ENCODE measurements at regions not wholly inside any gene's neighbourhood (a gene's known extent, or its start where the extent isn't known, plus 50 kb on each side); places are given as distances from the start of the nearest gene placed in this dataset.
A peak's percentile ranks its signal among the peaks of the same experiment; 100 is the strongest.

- FAIRE-seq (no peak), ATAC-seq (peak in 1 of 2 experiments; percentile 35; a peak in 1 of 6 replicates), DNase-seq (ENCODE audit: low read depth in 1 of 2, low spot score in 1 of 2) (no peak)
- TF ChIP-seq ZFP36 (IDR thresholded peaks at IDR 0.05; ENCODE audit: borderline replicate concordance, partially characterized antibody) (no peak), EHF (CRISPR knock-in tag; IDR thresholded peaks at IDR 0.05) (no peak), KDM1A (IDR thresholded peaks at IDR 0.05; ENCODE audit: low read depth) (no peak), FOXS1 (CRISPR knock-in tag; IDR thresholded peaks at IDR 0.05) (no peak), HOXB13 (CRISPR knock-in tag; IDR thresholded peaks at IDR 0.05; ENCODE audit: low read depth) (no peak), FOSB (CRISPR knock-in tag; IDR thresholded peaks at IDR 0.05) (no peak), EHMT2 (IDR thresholded peaks at IDR 0.05; ENCODE audit: low read depth) (no peak), USF2 (IDR thresholded peaks at IDR 0.05) (no peak), NPAS2 (CRISPR knock-in tag; IDR thresholded peaks at IDR 0.05; ENCODE audit: borderline replicate concordance) (no peak), RFX5 (IDR thresholded peaks at IDR 0.05) (no peak), KDM5A (IDR thresholded peaks at IDR 0.05) (no peak), CEBPB (IDR thresholded peaks at IDR 0.05) (no peak)
- TF ChIP-seq, protein P1, sequence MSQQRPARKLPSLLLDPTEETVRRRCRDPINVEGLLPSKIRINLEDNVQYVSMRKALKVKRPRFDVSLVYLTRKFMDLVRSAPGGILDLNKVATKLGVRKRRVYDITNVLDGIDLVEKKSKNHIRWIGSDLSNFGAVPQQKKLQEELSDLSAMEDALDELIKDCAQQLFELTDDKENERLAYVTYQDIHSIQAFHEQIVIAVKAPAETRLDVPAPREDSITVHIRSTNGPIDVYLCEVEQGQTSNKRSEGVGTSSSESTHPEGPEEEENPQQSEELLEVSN (IDR thresholded peaks at IDR 0.05; ENCODE audit: borderline replicate concordance, low read depth) = no peak
- 16% methylated on average over 4 of the region's 4 CpGs for WGBS (ENCODE audit: missing lambda C conversion rate)
- H3K4me1 ChIP-seq = no peaks in the 10 kb centered on the region
- no peak overlapping the region for H3K27ac ChIP-seq
- no peak overlapping the region for H3K4me3 ChIP-seq
- ChIA-PET CTCF (no interaction called here), POLR2A (no interaction called here)
- no peaks in the 10 kb centered on the region for H3K9me3 ChIP-seq
- H3K4me2 ChIP-seq = no peak overlapping the region
Observed at GRCh38 chr5:176166427-176166826, 71.8 kb upstream of the SIMC1 start.

DNA sequence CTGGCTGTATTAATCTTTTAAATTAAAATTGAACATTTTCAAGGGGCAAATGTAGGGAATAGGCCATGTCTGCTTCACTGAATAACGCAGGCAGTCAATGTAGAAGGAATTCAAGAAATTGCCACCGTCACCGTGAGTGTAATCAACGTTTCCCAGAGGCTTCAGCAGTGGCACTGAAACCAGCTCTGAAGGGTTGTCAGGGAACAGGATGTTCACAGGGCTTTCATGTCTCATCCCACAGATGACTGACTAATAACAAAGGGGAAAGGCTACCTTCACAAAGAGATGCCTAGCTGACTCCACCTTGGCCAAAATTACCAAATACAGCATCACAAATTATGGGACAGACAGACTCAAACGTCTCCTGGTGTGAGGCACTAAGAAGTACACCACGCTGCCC lies 70.4 kb upstream of the SIMC1 start:
- FAIRE-seq (no peak), DNase-seq (ENCODE audit: low read depth in 1 of 2, low spot score in 1 of 2) (no peak), ATAC-seq (no peak)
- H3K4me1 ChIP-seq = no peaks in the 10 kb centered on the region
- TF ChIP-seq, protein P2, sequence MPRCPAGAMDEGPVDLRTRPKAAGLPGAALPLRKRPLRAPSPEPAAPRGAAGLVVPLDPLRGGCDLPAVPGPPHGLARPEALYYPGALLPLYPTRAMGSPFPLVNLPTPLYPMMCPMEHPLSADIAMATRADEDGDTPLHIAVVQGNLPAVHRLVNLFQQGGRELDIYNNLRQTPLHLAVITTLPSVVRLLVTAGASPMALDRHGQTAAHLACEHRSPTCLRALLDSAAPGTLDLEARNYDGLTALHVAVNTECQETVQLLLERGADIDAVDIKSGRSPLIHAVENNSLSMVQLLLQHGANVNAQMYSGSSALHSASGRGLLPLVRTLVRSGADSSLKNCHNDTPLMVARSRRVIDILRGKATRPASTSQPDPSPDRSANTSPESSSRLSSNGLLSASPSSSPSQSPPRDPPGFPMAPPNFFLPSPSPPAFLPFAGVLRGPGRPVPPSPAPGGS (IDR thresholded peaks at IDR 0.05) = no peak
- no peak for TF ChIP-seq MYC (IDR thresholded peaks at IDR 0.05; ENCODE audit: borderline replicate concordance, low read length)
- no peak for TF ChIP-seq NFE2L2 (conservative IDR thresholded peaks at IDR 0.05; ENCODE audit: low read length)
- TF ChIP-seq HMGXB4 (CRISPR knock-in tag; IDR thresholded peaks at IDR 0.05; ENCODE audit: borderline replicate concordance) = no peak
- no peak overlapping the region for H3K27ac ChIP-seq
- H3K4me2 ChIP-seq = no peak overlapping the region
- ChIA-PET CTCF (no interaction called here), POLR2A (no interaction called here)
- 42% methylated on average over 6 of the region's 6 CpGs for WGBS (ENCODE audit: missing lambda C conversion rate)
- no peak overlapping the region for H3K4me3 ChIP-seq
- no peaks in the 10 kb centered on the region for H3K9me3 ChIP-seq

DNA sequence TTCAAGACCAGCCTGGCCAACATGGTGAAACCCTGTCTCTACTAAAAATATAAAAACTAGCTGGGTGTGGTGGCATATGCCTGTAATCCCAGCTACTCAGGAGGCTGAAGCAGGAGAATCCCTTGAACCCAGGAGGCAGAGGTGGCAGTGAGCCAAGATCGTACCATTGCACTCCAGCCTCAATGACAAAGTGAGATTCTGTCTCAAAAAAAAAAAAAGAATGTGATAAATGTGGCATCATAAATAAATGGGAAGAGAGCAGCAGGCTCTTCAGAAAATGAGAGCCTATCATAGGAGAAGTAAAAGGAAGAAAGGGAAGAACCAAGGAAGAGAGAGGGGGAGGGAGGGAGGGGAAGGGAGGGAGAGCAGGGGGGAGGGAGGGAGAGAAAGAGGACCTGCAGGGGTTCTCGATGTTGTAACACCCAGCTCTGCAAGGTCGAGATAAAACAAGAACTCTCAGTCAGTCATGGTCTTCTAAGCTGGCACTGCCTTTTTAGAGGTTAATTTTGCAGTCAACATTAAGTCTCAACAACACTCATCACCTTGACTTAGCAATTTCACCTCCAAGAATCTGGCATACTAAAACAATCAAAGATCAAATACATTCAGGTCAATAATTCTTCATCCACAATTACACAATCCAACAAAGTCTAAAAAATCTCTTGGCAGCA lies 68.7 kb upstream of the SIMC1 start:
- Histone ChIP-seq H3K9me3 (no peaks in the 10 kb centered on the region), H3K27ac (no peak overlapping the region), H3K4me3 (no peak overlapping the region), H3K4me2 (no peak overlapping the region), H3K4me1 (no peaks in the 10 kb centered on the region)
- ATAC-seq = no peak
- no peak for DNase-seq (ENCODE audit: low read depth in 1 of 2, low spot score in 1 of 2)
- ChIA-PET CTCF (no interaction called here), POLR2A (no interaction called here)
- no peak for FAIRE-seq
- WGBS (ENCODE audit: missing lambda C conversion rate) = 19% methylated on average over 3 of the region's 3 CpGs
- TF ChIP-seq HOXA7 (CRISPR knock-in tag; IDR thresholded peaks at IDR 0.05) (no peak), MAZ (IDR thresholded peaks at IDR 0.05; ENCODE audit: borderline replicate concordance, low read depth, low read length) (no peak), RFX5 (IDR thresholded peaks at IDR 0.05) (no peak), POLR2A (IDR thresholded peaks at IDR 0.05; ENCODE audit: low read length) (no peak), CEBPB (IDR thresholded peaks at IDR 0.05) (no peak), HEYL (CRISPR knock-in tag; IDR thresholded peaks at IDR 0.05) (no peak), CBX2 (IDR thresholded peaks at IDR 0.05; ENCODE audit: borderline replicate concordance, low read depth) (no peak), RARB (CRISPR knock-in tag; IDR thresholded peaks at IDR 0.05) (no peak), ELK1 (IDR thresholded peaks at IDR 0.05; ENCODE audit: low read depth, low read length) (no peak), ZNF302 (CRISPR knock-in tag; IDR thresholded peaks at IDR 0.05) (no peak), EP300 (IDR thresholded peaks at IDR 0.05) (no peak), FOSL2 (IDR thresholded peaks at IDR 0.05) (no peak), FOSL2 (CRISPR knock-in tag; IDR thresholded peaks at IDR 0.05) (no peak), FOSB (CRISPR knock-in tag; IDR thresholded peaks at IDR 0.05) (no peak)
- TF ChIP-seq, protein P2 (IDR thresholded peaks at IDR 0.05) = no peak
- TF ChIP-seq, protein P3, sequence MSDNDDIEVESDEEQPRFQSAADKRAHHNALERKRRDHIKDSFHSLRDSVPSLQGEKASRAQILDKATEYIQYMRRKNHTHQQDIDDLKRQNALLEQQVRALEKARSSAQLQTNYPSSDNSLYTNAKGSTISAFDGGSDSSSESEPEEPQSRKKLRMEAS (IDR thresholded peaks at IDR 0.05) = no peak
